ENCODE measurements at regions not wholly inside any gene's neighbourhood (a gene's known extent, or its start where the extent isn't known, plus 50 kb on each side); places are given as distances from the start of the nearest gene placed in this dataset.

DNA sequence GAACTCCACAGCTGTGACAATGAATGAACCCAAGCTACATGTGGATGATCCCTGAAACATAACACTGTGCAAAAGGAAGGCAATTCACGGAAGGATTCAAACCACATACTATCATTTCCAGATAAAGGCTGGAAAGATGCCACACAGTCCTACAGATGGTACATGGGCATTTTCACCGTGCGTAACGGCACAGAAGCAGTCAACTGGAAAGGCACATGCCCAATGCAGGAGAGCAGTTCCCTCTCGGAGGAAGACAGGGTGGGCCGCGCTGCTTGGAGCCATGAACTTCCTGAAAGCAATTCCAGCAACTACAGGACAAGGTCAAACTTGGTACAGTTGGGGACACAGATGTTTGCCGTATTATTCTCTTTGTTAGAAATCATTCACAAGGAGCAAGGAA is 103.7 kb downstream of the SHANK2 start:
- Mint-ChIP-seq H3K4me3 (no peak overlapping the region), H3K27ac (no peak overlapping the region), H3K9me3 (no peaks in the 10 kb centered on the region), H3K36me3 (no peaks in the 10 kb centered on the region), H3K4me1 (no peaks in the 10 kb centered on the region), H3K27me3 (peaks cover 9% of the 10 kb centered on the region)

DNA sequence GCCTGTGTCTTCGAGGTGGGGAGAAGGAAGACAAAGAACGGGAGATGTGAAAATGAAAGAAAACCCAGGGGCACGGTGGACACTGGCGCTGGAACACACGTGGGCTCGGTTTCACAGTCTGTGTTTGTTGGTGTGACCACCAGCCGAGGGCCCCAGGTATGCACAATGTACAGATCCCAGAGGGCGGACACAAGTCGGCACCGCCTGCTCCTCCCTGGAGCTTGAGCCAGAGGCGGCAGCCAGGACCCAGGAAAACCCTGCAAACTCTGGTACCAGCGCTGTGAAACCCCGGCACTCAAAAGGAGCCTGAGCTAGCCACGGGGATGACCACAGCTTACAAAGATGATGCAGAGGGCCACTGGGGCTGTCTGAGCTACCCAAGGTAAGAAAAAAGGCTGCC is 105.0 kb downstream of the SHANK2 start:
- H3K36me3 Mint-ChIP-seq = no peaks in the 10 kb centered on the region
- peaks cover 8% of the 10 kb centered on the region for H3K27me3 Mint-ChIP-seq
- H3K4me1 Mint-ChIP-seq = no peaks in the 10 kb centered on the region
- no peak overlapping the region for H3K4me3 Mint-ChIP-seq
- no peak overlapping the region for H3K27ac Mint-ChIP-seq
- no peaks in the 10 kb centered on the region for H3K9me3 Mint-ChIP-seq

GRCh38 chr11:71146846-71147245 is 105.5 kb downstream of the SHANK2 start:
- Mint-ChIP-seq H3K36me3 (no peaks in the 10 kb centered on the region), H3K27ac (no peak overlapping the region), H3K4me3 (no peak overlapping the region), H3K4me1 (no peaks in the 10 kb centered on the region), H3K27me3 (peaks cover 6% of the 10 kb centered on the region), H3K9me3 (no peaks in the 10 kb centered on the region)

- Mint-ChIP-seq H3K4me1 (no peaks in the 10 kb centered on the region), H3K36me3 (no peaks in the 10 kb centered on the region), H3K4me3 (no peak overlapping the region), H3K27me3 (peaks cover 6% of the 10 kb centered on the region), H3K9me3 (no peaks in the 10 kb centered on the region), H3K27ac (no peak overlapping the region)
Measured at GRCh38 chr11:71145988-71146824, 106.2 kb downstream of the SHANK2 start.

DNA sequence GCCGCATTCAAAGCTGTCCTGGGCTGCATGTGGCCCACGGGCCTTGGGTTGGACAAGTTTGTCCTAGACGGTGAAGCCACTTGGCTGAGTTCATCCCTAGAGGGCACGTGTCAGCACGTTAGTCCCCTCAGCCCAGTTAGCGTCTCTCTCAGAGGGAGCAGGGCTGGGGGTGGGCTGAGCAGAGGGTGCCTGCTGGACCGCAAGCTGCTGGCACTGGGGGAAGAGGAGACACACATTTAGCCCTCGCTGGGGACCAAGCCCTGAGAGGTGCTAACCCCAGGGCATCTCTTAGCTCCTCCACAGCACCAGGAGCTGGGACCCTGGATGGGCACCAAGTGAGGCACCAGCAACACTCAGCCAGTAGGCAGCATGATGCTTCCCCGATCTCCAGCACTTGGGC is 107.0 kb downstream of the SHANK2 start:
- Mint-ChIP-seq H3K4me3 (no peak overlapping the region), H3K9me3 (no peaks in the 10 kb centered on the region), H3K27me3 (peaks cover 6% of the 10 kb centered on the region), H3K27ac (no peak overlapping the region), H3K36me3 (no peaks in the 10 kb centered on the region), H3K4me1 (no peaks in the 10 kb centered on the region)

GRCh38 chr11:71144736-71145135 is 107.6 kb downstream of the SHANK2 start:
- H3K9me3 Mint-ChIP-seq = no peaks in the 10 kb centered on the region
- H3K27ac Mint-ChIP-seq = no peak overlapping the region
- no peaks in the 10 kb centered on the region for H3K36me3 Mint-ChIP-seq
- H3K4me3 Mint-ChIP-seq = no peak overlapping the region
- H3K27me3 Mint-ChIP-seq = peaks cover 6% of the 10 kb centered on the region
- H3K4me1 Mint-ChIP-seq = no peaks in the 10 kb centered on the region

DNA sequence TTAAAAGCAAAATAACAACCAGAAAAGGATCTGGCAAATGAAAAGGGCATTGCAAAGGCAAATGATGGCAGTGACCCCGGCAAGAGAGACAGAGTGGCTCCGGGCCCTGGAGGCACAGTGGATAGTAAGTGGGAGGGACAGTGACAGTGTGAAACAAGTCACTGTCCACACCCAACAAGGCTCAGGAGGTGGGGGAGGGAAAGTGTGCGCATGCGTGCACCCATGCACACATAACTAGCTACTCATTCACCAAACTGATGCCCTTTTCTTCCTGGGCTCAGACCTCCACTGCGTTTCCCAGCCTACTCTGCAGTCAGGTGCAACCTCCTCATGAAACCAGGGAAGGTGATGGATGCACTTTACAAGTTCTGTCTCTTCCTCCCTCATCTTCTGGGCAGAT is 108.4 kb downstream of the SHANK2 start:
- no peak overlapping the region for H3K4me3 Mint-ChIP-seq
- H3K27ac Mint-ChIP-seq = no peak overlapping the region
- no peaks in the 10 kb centered on the region for H3K4me1 Mint-ChIP-seq
- no peaks in the 10 kb centered on the region for H3K36me3 Mint-ChIP-seq
- peaks cover 6% of the 10 kb centered on the region for H3K27me3 Mint-ChIP-seq
- no peaks in the 10 kb centered on the region for H3K9me3 Mint-ChIP-seq

DNA sequence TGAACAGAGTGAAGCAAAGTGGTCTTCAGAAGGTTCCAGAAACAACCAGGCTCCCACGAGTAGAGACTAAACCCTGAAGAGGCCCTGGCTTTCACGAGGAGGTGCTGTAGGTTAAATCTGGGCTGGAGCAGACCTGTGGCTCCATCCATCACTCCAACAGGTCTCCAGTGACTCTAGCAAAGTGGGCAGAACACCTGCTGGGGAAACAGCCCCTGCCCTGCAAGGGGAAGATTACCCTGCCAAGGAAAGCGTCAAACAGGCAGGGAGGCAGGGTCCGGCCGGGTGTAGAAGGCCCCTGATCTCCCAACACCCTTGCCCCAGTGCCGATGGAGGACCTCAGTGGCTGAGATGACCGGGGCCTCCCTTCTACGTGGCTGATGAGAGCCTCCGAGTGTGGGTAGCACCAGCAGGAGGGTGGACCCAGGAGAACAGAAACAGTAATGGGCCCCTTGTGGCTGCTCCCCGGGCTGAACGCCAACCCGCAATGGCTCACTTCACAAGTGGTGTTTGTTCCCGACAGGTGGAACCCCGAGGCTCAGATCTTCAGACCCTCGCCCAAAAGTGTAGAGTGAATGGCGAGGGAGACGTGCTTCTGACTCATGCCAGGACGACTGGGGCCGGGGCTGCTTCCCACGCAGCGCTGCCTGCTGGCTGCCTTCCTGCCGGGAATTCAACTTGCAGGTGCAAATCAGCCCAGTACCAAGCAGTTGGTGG is 112.0 kb downstream of the SHANK2 start:
- no peaks in the 10 kb centered on the region for H3K36me3 Mint-ChIP-seq

GRCh38 chr11:71139516-71140205 is 112.7 kb downstream of the SHANK2 start:
- H3K4me1 Mint-ChIP-seq = no peaks in the 10 kb centered on the region
- H3K4me3 Mint-ChIP-seq = no peak overlapping the region

More for the DNA sequence above, 112.0 kb downstream of the SHANK2 start:
- H3K4me3 Mint-ChIP-seq = no peak overlapping the region
- no peak overlapping the region for H3K27ac Mint-ChIP-seq
- H3K9me3 Mint-ChIP-seq = no peaks in the 10 kb centered on the region
- H3K4me1 Mint-ChIP-seq = no peaks in the 10 kb centered on the region
- peaks cover 4% of the 10 kb centered on the region for H3K27me3 Mint-ChIP-seq

GRCh38 chr11:71138737-71139425 is 113.5 kb downstream of the SHANK2 start:
- Mint-ChIP-seq H3K36me3 (no peaks in the 10 kb centered on the region), H3K4me3 (no peak overlapping the region), H3K27me3 (peaks cover 5% of the 10 kb centered on the region), H3K9me3 (no peaks in the 10 kb centered on the region), H3K27ac (no peak overlapping the region), H3K4me1 (no peaks in the 10 kb centered on the region)

More at GRCh38 chr11:71139516-71140205, 112.7 kb downstream of the SHANK2 start:
- Mint-ChIP-seq H3K9me3 (no peaks in the 10 kb centered on the region), H3K36me3 (no peaks in the 10 kb centered on the region), H3K27me3 (peaks cover 5% of the 10 kb centered on the region), H3K27ac (no peak overlapping the region)

GRCh38 chr11:71137376-71137775 is 115.0 kb downstream of the SHANK2 start:
- Mint-ChIP-seq H3K27ac (no peak overlapping the region), H3K9me3 (no peaks in the 10 kb centered on the region), H3K4me3 (no peak overlapping the region), H3K4me1 (no peaks in the 10 kb centered on the region), H3K27me3 (peaks cover 5% of the 10 kb centered on the region), H3K36me3 (no peaks in the 10 kb centered on the region)

DNA sequence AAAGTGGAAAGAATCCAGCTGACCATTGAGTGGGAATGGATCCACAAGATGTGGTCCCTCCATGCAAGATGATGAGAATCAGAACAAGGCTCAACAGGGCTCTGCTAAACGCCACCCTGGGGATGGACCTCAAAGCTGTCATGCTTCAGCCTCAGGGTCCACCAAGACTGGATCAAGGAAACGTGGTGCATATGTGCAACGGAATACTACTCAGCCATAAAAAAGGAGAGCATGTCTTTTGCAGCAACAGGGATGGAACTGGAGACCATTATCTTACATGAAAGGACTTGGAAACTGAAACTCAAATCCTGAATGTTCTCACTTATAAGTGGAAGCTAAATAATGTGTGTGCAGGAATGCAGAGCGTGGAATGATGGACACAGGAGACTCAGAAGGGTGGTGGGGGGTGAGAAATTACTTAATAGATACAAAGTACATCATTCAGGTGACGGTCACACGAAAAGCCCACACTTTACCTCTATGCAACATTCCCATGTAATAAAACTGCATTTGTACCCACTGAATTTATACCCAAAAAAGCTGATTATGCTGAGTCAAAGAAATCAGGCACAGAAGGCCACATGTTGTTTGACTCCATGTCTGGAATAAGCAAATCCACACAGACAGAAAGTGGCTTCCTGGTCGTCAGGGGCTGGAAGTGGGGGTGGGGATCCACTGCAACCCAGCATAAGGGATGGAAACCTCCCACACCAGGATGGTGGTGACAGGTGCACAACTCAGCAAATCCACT is 116.1 kb downstream of the SHANK2 start:
- Mint-ChIP-seq H3K27me3 (peaks cover 5% of the 10 kb centered on the region), H3K4me1 (no peaks in the 10 kb centered on the region), H3K36me3 (no peaks in the 10 kb centered on the region), H3K9me3 (no peaks in the 10 kb centered on the region), H3K27ac (no peak overlapping the region), H3K4me3 (no peak overlapping the region)

GRCh38 chr11:71135112-71135511 is 117.3 kb downstream of the SHANK2 start:
- H3K27me3 Mint-ChIP-seq = peaks cover 5% of the 10 kb centered on the region
- H3K27ac Mint-ChIP-seq = no peak overlapping the region
- H3K36me3 Mint-ChIP-seq = no peaks in the 10 kb centered on the region
- no peaks in the 10 kb centered on the region for H3K4me1 Mint-ChIP-seq
- no peaks in the 10 kb centered on the region for H3K9me3 Mint-ChIP-seq
- H3K4me3 Mint-ChIP-seq = no peak overlapping the region

DNA sequence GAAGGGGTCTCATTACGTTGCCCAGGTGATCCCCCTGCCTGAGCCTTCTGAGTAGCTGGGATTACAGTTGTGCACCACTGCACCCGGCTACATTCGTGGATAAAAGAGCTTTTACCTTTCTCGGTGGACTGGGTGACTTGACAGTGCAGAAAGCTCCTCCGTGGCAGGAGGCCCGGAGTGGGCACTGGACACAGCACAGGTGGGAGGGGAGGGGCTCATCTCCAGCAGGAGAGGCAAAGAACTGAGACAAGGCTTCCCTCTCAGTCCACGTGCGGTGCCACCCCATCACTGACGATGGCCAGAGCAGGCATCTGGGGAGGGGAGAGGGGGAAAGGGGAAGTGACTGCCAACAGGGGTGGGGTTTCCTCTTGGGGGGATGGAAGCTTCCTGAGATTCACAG is 118.4 kb downstream of the SHANK2 start:
- no peaks in the 10 kb centered on the region for H3K36me3 Mint-ChIP-seq
- H3K9me3 Mint-ChIP-seq = no peaks in the 10 kb centered on the region
- H3K4me1 Mint-ChIP-seq = no peaks in the 10 kb centered on the region
- H3K27ac Mint-ChIP-seq = no peak overlapping the region
- no peak overlapping the region for H3K4me3 Mint-ChIP-seq
- peaks cover 5% of the 10 kb centered on the region for H3K27me3 Mint-ChIP-seq

DNA sequence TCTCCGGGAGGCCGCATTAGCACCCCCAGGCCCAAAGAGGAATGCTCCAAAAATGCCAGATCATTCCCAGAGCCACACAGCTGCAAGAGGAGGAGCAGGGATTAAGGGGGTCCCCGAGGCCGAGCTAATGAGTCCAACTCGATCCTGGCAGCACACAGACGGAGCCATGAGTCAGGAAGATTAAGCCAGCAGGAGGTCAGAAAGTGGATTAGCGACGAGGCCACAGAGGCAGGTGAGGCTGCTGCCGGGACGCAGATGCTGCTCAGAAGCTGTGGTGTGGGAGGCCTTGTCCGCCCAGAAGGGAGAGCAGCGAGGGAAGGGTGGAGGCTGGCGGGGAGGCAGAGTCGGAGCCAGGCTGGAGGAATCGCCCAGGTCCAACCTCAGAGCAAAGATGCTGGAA is 120.5 kb downstream of the SHANK2 start:
- Mint-ChIP-seq H3K4me1 (no peaks in the 10 kb centered on the region), H3K27ac (no peak overlapping the region), H3K4me3 (no peak overlapping the region), H3K36me3 (no peaks in the 10 kb centered on the region), H3K27me3 (peaks cover 5% of the 10 kb centered on the region), H3K9me3 (no peaks in the 10 kb centered on the region)

Measured in activated naive CD4-positive, alpha-beta T cell treated with anti-CD3 and anti-CD28 coated beads, Interleukin-2, amount 50 U/mL, for 24 hours (primary cell).